GM23338 (cell line): ENCODE measurements at regions not wholly inside any gene's neighbourhood (a gene's known extent, or its start where the extent isn't known, plus 50 kb on each side); places are given as distances from the start of the nearest gene placed in this dataset.
"Not testable (repeated sequence)": the region's sequence is repeated elsewhere in the genome, so short reads cannot be mapped to it uniquely, and the experiment has no call there.

Experiments
- ATAC-seq: fragments of 200-7000 bp; cut with Tn5 transposase; 3 replicates; pipeline ENCODE4 v1.9.1; 2020
- DNase-seq: peaks from one replicate; pipeline ENCODE4 v3.0.0-alpha.2; 2015; ENCODE audit warnings: low spot score
- H2AFZ ChIP-seq: fragments of 200-600 bp; sonication (generic); 2 replicates; pipeline ENCODE4 v1.8.0; 2016; ENCODE audit warnings: antibody characterized with exemption, mild to moderate bottlenecking, moderate library complexity
- H3F3A ChIP-seq: fragments of 200-600 bp; sonication (generic); replicated peaks from 2 replicates; pipeline ENCODE4 v1.8.0; 2017; ENCODE audit warnings: antibody characterized with exemption, mixed run types, low read depth
- H3K27ac ChIP-seq: fragments of 200-600 bp; sonication (generic); 2 replicates; pipeline ENCODE4 v1.6.1; 2016; ENCODE audit warnings: low read depth
- H3K27me3 ChIP-seq: fragments of 200-600 bp; sonication (generic); 2 replicates; pipeline ENCODE4 v1.8.0; 2016; ENCODE audit warnings: mild to moderate bottlenecking, mixed run types, moderate library complexity; ENCODE audit not compliant: insufficient read depth
- H3K36me3 ChIP-seq: fragments of 200-600 bp; sonication (generic); 2 replicates; pipeline ENCODE4 v1.8.0; 2016; ENCODE audit warnings: mild to moderate bottlenecking; ENCODE audit not compliant: insufficient read depth
- H3K4me1 ChIP-seq: fragments of 200-600 bp; sonication (generic); 2 replicates; pipeline ENCODE4 v1.8.0; 2016; ENCODE audit warnings: mild to moderate bottlenecking, moderate library complexity; ENCODE audit not compliant: insufficient read depth
- H3K4me2 ChIP-seq: fragments of 200-600 bp; sonication (generic); 2 replicates; pipeline ENCODE4 v1.7.1; 2017; ENCODE audit warnings: mixed run types
- H3K4me3 ChIP-seq: fragments of 200-600 bp; sonication (generic); 2 replicates; pipeline ENCODE4 v1.6.1; 2016; ENCODE audit warnings: mixed run types
- H3K79me2 ChIP-seq: fragments of 200-600 bp; sonication (generic); replicated peaks from 2 replicates; pipeline ENCODE4 v1.8.0; 2017; ENCODE audit warnings: mild to moderate bottlenecking; ENCODE audit not compliant: insufficient read depth
- H3K9me2 ChIP-seq: fragments of 200-600 bp; sonication (generic); 2 replicates; pipeline ENCODE4 v1.8.0; 2017; ENCODE audit not compliant: insufficient read depth
- H4K20me1 ChIP-seq: fragments of 200-600 bp; sonication (generic); replicated peaks from 2 replicates; pipeline ENCODE4 v1.8.0; 2017; ENCODE audit warnings: mild to moderate bottlenecking; ENCODE audit not compliant: insufficient read depth
- H3K27ac Mint-ChIP-seq: 2 replicates; pipeline ENCODE4 v1.8.0; 2020; ENCODE audit warnings: inconsistent platforms, mild to moderate bottlenecking, moderate library complexity, mixed read lengths
- H3K27me3 Mint-ChIP-seq: 3 replicates; pipeline ENCODE4 v1.8.0; 2022; ENCODE audit warnings: low read depth, mild to moderate bottlenecking, moderate library complexity, mixed read lengths, inconsistent platforms; ENCODE audit not compliant: insufficient read depth, poor library complexity
- H3K36me3 Mint-ChIP-seq: 3 replicates; pipeline ENCODE4 v1.8.0; 2021; ENCODE audit warnings: low read depth, mild to moderate bottlenecking, inconsistent platforms, moderate library complexity, mixed read lengths
- H3K4me1 Mint-ChIP-seq: 3 replicates; pipeline ENCODE4 v1.8.0; 2020; ENCODE audit warnings: mild to moderate bottlenecking, inconsistent platforms, mixed read lengths
- H3K4me3 Mint-ChIP-seq: 3 replicates; pipeline ENCODE4 v1.8.0; 2021; ENCODE audit warnings: moderate library complexity, mild to moderate bottlenecking, inconsistent platforms, mixed read lengths
- H3K9me3 Mint-ChIP-seq: 3 replicates; pipeline ENCODE4 v1.8.0; 2020; ENCODE audit warnings: moderate library complexity, mild to moderate bottlenecking, inconsistent platforms, mixed read lengths
- ETS1 ChIP-seq: IDR thresholded peaks from 2 replicates; pipeline ENCODE4 v1.6.1; 2016; ENCODE audit warnings: antibody characterized with exemption
- EZH2phosphoT487 ChIP-seq: fragments of 200-600 bp; sonication (generic); IDR thresholded peaks from one replicate; pipeline ENCODE4 v1.8.1; 2018; ENCODE audit warnings: antibody characterized with exemption; ENCODE audit not compliant: unreplicated experiment
- POLR2AphosphoS5 ChIP-seq: IDR thresholded peaks from 2 replicates; pipeline ENCODE4 v1.6.1; 2016; ENCODE audit warnings: antibody characterized with exemption, low read depth
- ZNF114 ChIP-seq: fragments of 250-450 bp; sonication (Bioruptor Pico); IDR thresholded peaks from 2 replicates; pipeline ENCODE4 v1.5.0; 2020; ENCODE audit warnings: mild to moderate bottlenecking, moderate library complexity
- TF ChIP-seq, protein P1 (sequence below): fragments of 250-450 bp; sonication (Bioruptor Pico); IDR thresholded peaks from 2 replicates; pipeline ENCODE4 v1.5.0; 2020; ENCODE audit warnings: mild to moderate bottlenecking, moderate library complexity
- TF ChIP-seq, protein P2 (sequence below): IDR thresholded peaks from one replicate; pipeline ENCODE4 v1.6.1; 2018; ENCODE audit warnings: antibody characterized with exemption; ENCODE audit not compliant: unreplicated experiment
- TF ChIP-seq, protein P3 (sequence below), 2 experiments: fragments of 200-600 bp in 1 of 2; sonication (generic) in 1 of 2; conservative IDR thresholded peaks; 2 replicates each; pipeline versions ENCODE4 v1.5.1 to v1.6.1; 2016 to 2017; ENCODE audit warnings: antibody characterized with exemption in 2 of 2, low read depth in 2 of 2, mild to moderate bottlenecking in 2 of 2, moderate library complexity in 1 of 2

- Histone ChIP-seq H2AFZ (peak overlapping the region; percentile 92), H3K27me3 (no peaks in the 10 kb centered on the region), H3K79me2 (no peaks in the 10 kb centered on the region), H4K20me1 (no peaks in the 10 kb centered on the region), H3F3A (no peaks in the 10 kb centered on the region), H3K4me3 (no peak overlapping the region), H3K27ac (no peak overlapping the region), H3K4me2 (no peak overlapping the region), H3K4me1 (no peaks in the 10 kb centered on the region), H3K9me2 (0 out of 2 replicates have a peak, but pooled peaks cover 2% of the 10 kb centered on the region), H3K36me3 (no peaks in the 10 kb centered on the region)
- ATAC-seq (no peak), DNase-seq (no peak)
- Mint-ChIP-seq H3K36me3 (no peaks in the 10 kb centered on the region), H3K27me3 (no peaks in the 10 kb centered on the region), H3K9me3 (no peaks in the 10 kb centered on the region), H3K4me3 (no peak overlapping the region), H3K4me1 (peaks cover 9% of the 10 kb centered on the region; the same call in 2 of the 3 replicates), H3K27ac (no peak overlapping the region)
- TF ChIP-seq EZH2phosphoT487, result no peak
- TF ChIP-seq, protein P1, sequence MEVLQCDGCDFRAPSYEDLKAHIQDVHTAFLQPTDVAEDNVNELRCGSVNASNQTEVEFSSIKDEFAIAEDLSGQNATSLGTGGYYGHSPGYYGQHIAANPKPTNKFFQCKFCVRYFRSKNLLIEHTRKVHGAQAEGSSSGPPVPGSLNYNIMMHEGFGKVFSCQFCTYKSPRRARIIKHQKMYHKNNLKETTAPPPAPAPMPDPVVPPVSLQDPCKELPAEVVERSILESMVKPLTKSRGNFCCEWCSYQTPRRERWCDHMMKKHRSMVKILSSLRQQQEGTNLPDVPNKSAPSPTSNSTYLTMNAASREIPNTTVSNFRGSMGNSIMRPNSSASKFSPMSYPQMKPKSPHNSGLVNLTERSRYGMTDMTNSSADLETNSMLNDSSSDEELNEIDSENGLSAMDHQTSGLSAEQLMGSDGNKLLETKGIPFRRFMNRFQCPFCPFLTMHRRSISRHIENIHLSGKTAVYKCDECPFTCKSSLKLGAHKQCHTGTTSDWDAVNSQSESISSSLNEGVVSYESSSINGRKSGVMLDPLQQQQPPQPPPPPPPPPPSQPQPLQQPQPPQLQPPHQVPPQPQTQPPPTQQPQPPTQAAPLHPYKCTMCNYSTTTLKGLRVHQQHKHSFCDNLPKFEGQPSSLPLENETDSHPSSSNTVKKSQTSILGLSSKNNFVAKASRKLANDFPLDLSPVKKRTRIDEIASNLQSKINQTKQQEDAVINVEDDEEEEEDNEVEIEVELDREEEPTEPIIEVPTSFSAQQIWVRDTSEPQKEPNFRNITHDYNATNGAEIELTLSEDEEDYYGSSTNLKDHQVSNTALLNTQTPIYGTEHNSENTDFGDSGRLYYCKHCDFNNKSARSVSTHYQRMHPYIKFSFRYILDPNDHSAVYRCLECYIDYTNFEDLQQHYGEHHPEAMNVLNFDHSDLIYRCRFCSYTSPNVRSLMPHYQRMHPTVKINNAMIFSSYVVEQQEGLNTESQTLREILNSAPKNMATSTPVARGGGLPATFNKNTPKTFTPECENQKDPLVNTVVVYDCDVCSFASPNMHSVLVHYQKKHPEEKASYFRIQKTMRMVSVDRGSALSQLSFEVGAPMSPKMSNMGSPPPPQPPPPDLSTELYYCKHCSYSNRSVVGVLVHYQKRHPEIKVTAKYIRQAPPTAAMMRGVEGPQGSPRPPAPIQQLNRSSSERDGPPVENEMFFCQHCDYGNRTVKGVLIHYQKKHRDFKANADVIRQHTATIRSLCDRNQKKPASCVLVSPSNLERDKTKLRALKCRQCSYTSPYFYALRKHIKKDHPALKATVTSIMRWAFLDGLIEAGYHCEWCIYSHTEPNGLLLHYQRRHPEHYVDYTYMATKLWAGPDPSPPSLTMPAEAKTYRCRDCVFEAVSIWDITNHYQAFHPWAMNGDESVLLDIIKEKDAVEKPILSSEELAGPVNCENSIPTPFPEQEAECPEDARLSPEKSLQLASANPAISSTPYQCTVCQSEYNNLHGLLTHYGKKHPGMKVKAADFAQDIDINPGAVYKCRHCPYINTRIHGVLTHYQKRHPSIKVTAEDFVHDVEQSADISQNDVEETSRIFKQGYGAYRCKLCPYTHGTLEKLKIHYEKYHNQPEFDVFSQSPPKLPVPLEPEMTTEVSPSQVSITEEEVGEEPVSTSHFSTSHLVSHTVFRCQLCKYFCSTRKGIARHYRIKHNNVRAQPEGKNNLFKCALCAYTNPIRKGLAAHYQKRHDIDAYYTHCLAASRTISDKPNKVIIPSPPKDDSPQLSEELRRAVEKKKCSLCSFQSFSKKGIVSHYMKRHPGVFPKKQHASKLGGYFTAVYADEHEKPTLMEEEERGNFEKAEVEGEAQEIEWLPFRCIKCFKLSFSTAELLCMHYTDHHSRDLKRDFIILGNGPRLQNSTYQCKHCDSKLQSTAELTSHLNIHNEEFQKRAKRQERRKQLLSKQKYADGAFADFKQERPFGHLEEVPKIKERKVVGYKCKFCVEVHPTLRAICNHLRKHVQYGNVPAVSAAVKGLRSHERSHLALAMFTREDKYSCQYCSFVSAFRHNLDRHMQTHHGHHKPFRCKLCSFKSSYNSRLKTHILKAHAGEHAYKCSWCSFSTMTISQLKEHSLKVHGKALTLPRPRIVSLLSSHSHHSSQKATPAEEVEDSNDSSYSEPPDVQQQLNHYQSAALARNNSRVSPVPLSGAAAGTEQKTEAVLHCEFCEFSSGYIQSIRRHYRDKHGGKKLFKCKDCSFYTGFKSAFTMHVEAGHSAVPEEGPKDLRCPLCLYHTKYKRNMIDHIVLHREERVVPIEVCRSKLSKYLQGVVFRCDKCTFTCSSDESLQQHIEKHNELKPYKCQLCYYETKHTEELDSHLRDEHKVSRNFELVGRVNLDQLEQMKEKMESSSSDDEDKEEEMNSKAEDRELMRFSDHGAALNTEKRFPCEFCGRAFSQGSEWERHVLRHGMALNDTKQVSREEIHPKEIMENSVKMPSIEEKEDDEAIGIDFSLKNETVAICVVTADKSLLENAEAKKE (CRISPR knock-in tag), result no peak
- TF ChIP-seq, protein P2, sequence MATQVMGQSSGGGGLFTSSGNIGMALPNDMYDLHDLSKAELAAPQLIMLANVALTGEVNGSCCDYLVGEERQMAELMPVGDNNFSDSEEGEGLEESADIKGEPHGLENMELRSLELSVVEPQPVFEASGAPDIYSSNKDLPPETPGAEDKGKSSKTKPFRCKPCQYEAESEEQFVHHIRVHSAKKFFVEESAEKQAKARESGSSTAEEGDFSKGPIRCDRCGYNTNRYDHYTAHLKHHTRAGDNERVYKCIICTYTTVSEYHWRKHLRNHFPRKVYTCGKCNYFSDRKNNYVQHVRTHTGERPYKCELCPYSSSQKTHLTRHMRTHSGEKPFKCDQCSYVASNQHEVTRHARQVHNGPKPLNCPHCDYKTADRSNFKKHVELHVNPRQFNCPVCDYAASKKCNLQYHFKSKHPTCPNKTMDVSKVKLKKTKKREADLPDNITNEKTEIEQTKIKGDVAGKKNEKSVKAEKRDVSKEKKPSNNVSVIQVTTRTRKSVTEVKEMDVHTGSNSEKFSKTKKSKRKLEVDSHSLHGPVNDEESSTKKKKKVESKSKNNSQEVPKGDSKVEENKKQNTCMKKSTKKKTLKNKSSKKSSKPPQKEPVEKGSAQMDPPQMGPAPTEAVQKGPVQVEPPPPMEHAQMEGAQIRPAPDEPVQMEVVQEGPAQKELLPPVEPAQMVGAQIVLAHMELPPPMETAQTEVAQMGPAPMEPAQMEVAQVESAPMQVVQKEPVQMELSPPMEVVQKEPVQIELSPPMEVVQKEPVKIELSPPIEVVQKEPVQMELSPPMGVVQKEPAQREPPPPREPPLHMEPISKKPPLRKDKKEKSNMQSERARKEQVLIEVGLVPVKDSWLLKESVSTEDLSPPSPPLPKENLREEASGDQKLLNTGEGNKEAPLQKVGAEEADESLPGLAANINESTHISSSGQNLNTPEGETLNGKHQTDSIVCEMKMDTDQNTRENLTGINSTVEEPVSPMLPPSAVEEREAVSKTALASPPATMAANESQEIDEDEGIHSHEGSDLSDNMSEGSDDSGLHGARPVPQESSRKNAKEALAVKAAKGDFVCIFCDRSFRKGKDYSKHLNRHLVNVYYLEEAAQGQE, result no peak
- no peak for TF ChIP-seq ZNF114 (CRISPR knock-in tag)
- TF ChIP-seq ETS1, result no peak
- TF ChIP-seq, protein P3, sequence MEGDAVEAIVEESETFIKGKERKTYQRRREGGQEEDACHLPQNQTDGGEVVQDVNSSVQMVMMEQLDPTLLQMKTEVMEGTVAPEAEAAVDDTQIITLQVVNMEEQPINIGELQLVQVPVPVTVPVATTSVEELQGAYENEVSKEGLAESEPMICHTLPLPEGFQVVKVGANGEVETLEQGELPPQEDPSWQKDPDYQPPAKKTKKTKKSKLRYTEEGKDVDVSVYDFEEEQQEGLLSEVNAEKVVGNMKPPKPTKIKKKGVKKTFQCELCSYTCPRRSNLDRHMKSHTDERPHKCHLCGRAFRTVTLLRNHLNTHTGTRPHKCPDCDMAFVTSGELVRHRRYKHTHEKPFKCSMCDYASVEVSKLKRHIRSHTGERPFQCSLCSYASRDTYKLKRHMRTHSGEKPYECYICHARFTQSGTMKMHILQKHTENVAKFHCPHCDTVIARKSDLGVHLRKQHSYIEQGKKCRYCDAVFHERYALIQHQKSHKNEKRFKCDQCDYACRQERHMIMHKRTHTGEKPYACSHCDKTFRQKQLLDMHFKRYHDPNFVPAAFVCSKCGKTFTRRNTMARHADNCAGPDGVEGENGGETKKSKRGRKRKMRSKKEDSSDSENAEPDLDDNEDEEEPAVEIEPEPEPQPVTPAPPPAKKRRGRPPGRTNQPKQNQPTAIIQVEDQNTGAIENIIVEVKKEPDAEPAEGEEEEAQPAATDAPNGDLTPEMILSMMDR (conservative IDR thresholded peaks at IDR 0.05; ENCODE audit: low read depth in 2 of 2), result no peak
- TF ChIP-seq POLR2AphosphoS5, result no peak
These were observed 181.1 kb upstream of the SESN3 start for GRCh38 chr11:95412074-95412473.

GRCh38 chr11:95410707-95411106 is 179.7 kb upstream of the SESN3 start:
- H3K27me3 Mint-ChIP-seq, H2AFZ ChIP-seq, H3K27ac ChIP-seq, H3K36me3 Mint-ChIP-seq, H3K4me2 ChIP-seq, H3K9me2 ChIP-seq, H3K4me3 Mint-ChIP-seq, H3K4me3 ChIP-seq, H3K4me1 ChIP-seq, H3K27me3 ChIP-seq, H3K79me2 ChIP-seq, H3K9me3 Mint-ChIP-seq, H4K20me1 ChIP-seq, H3K27ac Mint-ChIP-seq, ATAC-seq, H3F3A ChIP-seq, DNase-seq, H3K36me3 ChIP-seq, H3K4me1 Mint-ChIP-seq: not testable (repeated sequence)
